ENCODE measurements at regions not wholly inside any gene's neighbourhood (a gene's known extent, or its start where the extent isn't known, plus 50 kb on each side); places are given as distances from the start of the nearest gene placed in this dataset.

- DNase-seq: no peak
- no peaks in the 10 kb centered on the region for H3K27me3 Mint-ChIP-seq (ENCODE audit: low read depth, poor library complexity)
- TF ChIP-seq CTCF (IDR thresholded peaks at IDR 0.05): no peak
Observed at GRCh38 chr14:44341116-44341515, 166.0 kb downstream of the FSCB start.

GRCh38 chr14:44339862-44340261 lies 167.2 kb downstream of the FSCB start:
- H3K9me3 Mint-ChIP-seq: no peaks in the 10 kb centered on the region
- no peak overlapping the region for H3K27ac Mint-ChIP-seq
- no peaks in the 10 kb centered on the region for H3K36me3 Mint-ChIP-seq (ENCODE audit: low read depth)
- H3K4me1 Mint-ChIP-seq: no peaks in the 10 kb centered on the region
- no peak for TF ChIP-seq CTCF (IDR thresholded peaks at IDR 0.05)
- DNase-seq: no peak
- H3K4me3 Mint-ChIP-seq: no peak overlapping the region
- H3K27me3 Mint-ChIP-seq (ENCODE audit: low read depth, poor library complexity): no peaks in the 10 kb centered on the region

More at GRCh38 chr14:44341116-44341515, 166.0 kb downstream of the FSCB start:
- Mint-ChIP-seq H3K36me3 (ENCODE audit: low read depth) (no peaks in the 10 kb centered on the region), H3K27ac (no peak overlapping the region), H3K9me3 (no peaks in the 10 kb centered on the region), H3K4me3 (no peak overlapping the region), H3K4me1 (no peaks in the 10 kb centered on the region)

- H3K4me1 Mint-ChIP-seq: no peaks in the 10 kb centered on the region
- no peak overlapping the region for H3K4me3 Mint-ChIP-seq
- no peaks in the 10 kb centered on the region for H3K27me3 Mint-ChIP-seq (ENCODE audit: low read depth, poor library complexity)
- H3K9me3 Mint-ChIP-seq: no peaks in the 10 kb centered on the region
- H3K36me3 Mint-ChIP-seq (ENCODE audit: low read depth): no peaks in the 10 kb centered on the region
- TF ChIP-seq CTCF (IDR thresholded peaks at IDR 0.05): no peak
- DNase-seq: no peak
- no peak overlapping the region for H3K27ac Mint-ChIP-seq
Observed at GRCh38 chr14:44339231-44339630, 167.9 kb downstream of the FSCB start.

GRCh38 chr14:44317441-44317746 lies 189.7 kb downstream of the FSCB start:
- no peaks in the 10 kb centered on the region for H3K4me1 Mint-ChIP-seq
- H3K27me3 Mint-ChIP-seq (ENCODE audit: low read depth, poor library complexity): peaks cover 4% of the 10 kb centered on the region
- H3K36me3 Mint-ChIP-seq (ENCODE audit: low read depth): no peaks in the 10 kb centered on the region
- TF ChIP-seq CTCF (IDR thresholded peaks at IDR 0.05): no peak
- no peak overlapping the region for H3K4me3 Mint-ChIP-seq
- DNase-seq: no peak
- no peaks in the 10 kb centered on the region for H3K9me3 Mint-ChIP-seq
- H3K27ac Mint-ChIP-seq: no peak overlapping the region

GRCh38 chr14:44316647-44317440 lies 190.2 kb downstream of the FSCB start:
- H3K27ac Mint-ChIP-seq: no peak overlapping the region
- H3K4me1 Mint-ChIP-seq: no peaks in the 10 kb centered on the region

More at GRCh38 chr14:44316647-44317440, 190.2 kb downstream of the FSCB start:
- Mint-ChIP-seq H3K4me3 (no peak overlapping the region), H3K36me3 (ENCODE audit: low read depth) (no peaks in the 10 kb centered on the region), H3K9me3 (no peaks in the 10 kb centered on the region), H3K27me3 (ENCODE audit: low read depth, poor library complexity) (peaks cover 4% of the 10 kb centered on the region)
- no peak for TF ChIP-seq CTCF (IDR thresholded peaks at IDR 0.05)
- DNase-seq: no peak

Data from nephron progenitor cell (in vitro differentiated cells).